Anterior cingulate cortex (tissue), 58 donors: ENCODE measurements at regions not wholly inside any gene's neighbourhood (a gene's known extent, or its start where the extent isn't known, plus 50 kb on each side); places are given as distances from the start of the nearest gene placed in this dataset.

ENCODE experiments used
- DNase-seq, 58 donors: peaks; one replicate each; lab custom pipeline; 2025; lab: John Stamatoyannopoulos, UW

GRCh38 chr10:4373098-4373497 lies 452.9 kb upstream of the AKR1E2 start:
- DNase-seq: no peak

GRCh38 chr10:4372601-4373000 lies 453.4 kb upstream of the AKR1E2 start:
- DNase-seq: no peak

GRCh38 chr10:4371691-4372295 lies 454.2 kb upstream of the AKR1E2 start:
- no peak for DNase-seq

- DNase-seq: no peak
Measured at GRCh38 chr10:4370376-4370775, 455.6 kb upstream of the AKR1E2 start.

GRCh38 chr10:4361581-4361980 lies 464.4 kb upstream of the AKR1E2 start:
- no peak for DNase-seq

- no peak for DNase-seq
Measured at GRCh38 chr10:4359003-4359402, 467.0 kb upstream of the AKR1E2 start.

- no peak for DNase-seq
Measured at GRCh38 chr10:4357911-4358310, 468.1 kb upstream of the AKR1E2 start.

- no peak for DNase-seq
Measured at GRCh38 chr10:4355350-4355749, 470.7 kb upstream of the AKR1E2 start.

GRCh38 chr10:4354382-4354812 lies 471.6 kb upstream of the AKR1E2 start:
- DNase-seq: no peak

GRCh38 chr10:4353964-4354363 lies 472.0 kb upstream of the AKR1E2 start:
- no peak for DNase-seq

GRCh38 chr10:4353059-4353655 lies 472.9 kb upstream of the AKR1E2 start:
- DNase-seq: no peak

- no peak for DNase-seq
Measured at GRCh38 chr10:4352414-4352961, 473.5 kb upstream of the AKR1E2 start.

GRCh38 chr10:4351723-4352413 lies 474.1 kb upstream of the AKR1E2 start:
- DNase-seq: no peak

- no peak for DNase-seq
Measured at GRCh38 chr10:4347397-4347796, 478.6 kb upstream of the AKR1E2 start.

- no peak for DNase-seq
Measured at GRCh38 chr10:4345877-4346646, 479.9 kb upstream of the AKR1E2 start.

GRCh38 chr10:4344492-4344994 lies 481.5 kb upstream of the AKR1E2 start:
- peak in 45 of 58 donors; percentile 2 to 88 (median 35) for DNase-seq

GRCh38 chr10:4343873-4344272 lies 482.1 kb upstream of the AKR1E2 start:
- peak in 1 of 58 donors; percentile 8 for DNase-seq

GRCh38 chr10:4343091-4343490 lies 482.9 kb upstream of the AKR1E2 start:
- DNase-seq: no peak

- DNase-seq: no peak
Measured at GRCh38 chr10:4338768-4339167, 487.2 kb upstream of the AKR1E2 start.

GRCh38 chr10:4337563-4337962 lies 488.4 kb upstream of the AKR1E2 start:
- DNase-seq: no peak

GRCh38 chr10:4334871-4335270 lies 491.1 kb upstream of the AKR1E2 start:
- DNase-seq: no peak
